Neural progenitor cell (in vitro differentiated cells): ENCODE measurements at regions not wholly inside any gene's neighbourhood (a gene's known extent, or its start where the extent isn't known, plus 50 kb on each side); places are given as distances from the start of the nearest gene placed in this dataset.

Source experiments
- CTCF ChIP-seq: fragments of 200-600 bp; sonication (generic); IDR thresholded peaks from 2 replicates; pipeline ENCODE4 v1.5.1; 2017; ENCODE audit warnings: antibody characterized with exemption, mild to moderate bottlenecking
- EZH2 ChIP-seq: fragments of 200-600 bp; sonication (generic); IDR thresholded peaks from 2 replicates; pipeline ENCODE4 v1.6.1; 2017; ENCODE audit warnings: antibody characterized with exemption, mild to moderate bottlenecking, moderate library complexity

GRCh38 chr2:125037135-125037653 lies 1012.1 kb downstream of the CNTNAP5 start:
- TF ChIP-seq EZH2 (no peak), CTCF (no peak)
